BE2C (cell line): ENCODE measurements at regions not wholly inside any gene's neighbourhood (a gene's known extent, or its start where the extent isn't known, plus 50 kb on each side); places are given as distances from the start of the nearest gene placed in this dataset.

Source experiments
- DNase-seq: peaks from one replicate; pipeline ENCODE4 v3.0.0-alpha.2; 2020
- H3K27me3 ChIP-seq: fragments of 250-450 bp; sonication (Bioruptor Pico); 2 replicates; pipeline ENCODE4 v1.5.1; 2020; ENCODE audit warnings: mild to moderate bottlenecking
- H3K36me3 ChIP-seq: fragments of 250-450 bp; sonication (Bioruptor Pico); 2 replicates; pipeline ENCODE4 v1.5.1; 2020; ENCODE audit warnings: mild to moderate bottlenecking
- H3K4me1 ChIP-seq: fragments of 250-450 bp; sonication (Bioruptor Pico); 2 replicates; pipeline ENCODE4 v1.5.1; 2020
- H3K4me3 ChIP-seq: 2 replicates; pipeline ENCODE4 v1.5.1; 2011; ENCODE audit warnings: low read depth, low read length
- H3K9me3 ChIP-seq: fragments of 250-450 bp; sonication (Bioruptor Pico); 2 replicates; pipeline ENCODE4 v1.5.1; 2020
- CTCF ChIP-seq: IDR thresholded peaks from 2 replicates; pipeline ENCODE4 v1.5.1; 2012; ENCODE audit warnings: mild to moderate bottlenecking, low read depth, low read length

- no peak for TF ChIP-seq CTCF
- Histone ChIP-seq H3K36me3 (no peaks in the 10 kb centered on the region), H3K27me3 (no peaks in the 10 kb centered on the region), H3K4me1 (peaks cover 13% of the 10 kb centered on the region; the same call in 1 of the 2 replicates), H3K9me3 (no peaks in the 10 kb centered on the region), H3K4me3 (no peak overlapping the region)
- no peak for DNase-seq
Observed at GRCh38 chr10:52674474-52674873, 98.1 kb downstream of the MBL2 start.

DNA sequence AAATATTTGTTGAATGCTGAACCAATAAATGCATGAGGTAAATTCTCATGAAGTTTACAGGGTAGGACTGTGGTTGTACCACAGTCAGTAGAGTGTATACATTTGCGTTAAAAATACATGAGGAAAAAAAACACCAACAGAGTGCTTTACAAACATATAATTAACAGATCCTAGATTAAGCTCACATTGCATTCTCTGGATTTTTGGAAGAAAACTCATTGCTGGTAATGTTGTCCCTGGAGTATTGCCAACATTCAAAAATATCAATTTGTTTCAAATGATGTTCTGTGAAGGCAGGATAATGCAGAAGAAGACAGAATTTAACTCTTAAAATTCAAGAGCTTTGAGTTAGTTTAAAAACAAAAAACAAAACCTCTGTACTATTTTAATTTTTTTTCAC lies 95.5 kb downstream of the MBL2 start:
- no peak overlapping the region for H3K4me3 ChIP-seq
- no peak for TF ChIP-seq CTCF
- no peaks in the 10 kb centered on the region for H3K27me3 ChIP-seq
- H3K36me3 ChIP-seq = no peaks in the 10 kb centered on the region
- no peak for DNase-seq
- peaks cover 13% of the 10 kb centered on the region; the same call in 1 of the 2 replicates for H3K4me1 ChIP-seq
- H3K9me3 ChIP-seq = no peaks in the 10 kb centered on the region

GRCh38 chr10:52678611-52679010 lies 94.0 kb downstream of the MBL2 start:
- Histone ChIP-seq H3K27me3 (no peaks in the 10 kb centered on the region), H3K4me3 (peak overlapping the region; percentile 37), H3K36me3 (no peaks in the 10 kb centered on the region), H3K9me3 (no peaks in the 10 kb centered on the region), H3K4me1 (peaks cover 13% of the 10 kb centered on the region; the same call in 1 of the 2 replicates)
- peak; percentile 40 for DNase-seq
- TF ChIP-seq CTCF = no peak

DNA sequence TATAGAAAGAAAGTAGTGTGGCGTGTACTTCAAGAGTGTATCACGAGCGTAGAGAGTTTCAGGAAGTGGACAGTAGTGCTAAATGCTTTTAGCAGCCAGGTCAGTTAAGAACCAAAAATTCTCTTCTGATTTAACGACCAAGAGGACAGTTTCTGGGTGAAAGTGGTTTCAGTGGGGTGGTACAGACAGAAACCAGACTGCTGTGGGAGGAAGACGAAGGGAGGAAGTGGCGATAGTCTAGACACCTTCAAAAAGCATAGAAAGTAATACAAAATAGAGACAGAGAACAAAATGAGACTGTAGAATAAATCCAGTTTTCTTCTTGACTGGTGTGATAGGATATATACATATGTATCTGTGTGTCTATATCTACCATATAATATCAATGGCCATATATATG lies 93.5 kb downstream of the MBL2 start:
- peaks cover 13% of the 10 kb centered on the region; the same call in 1 of the 2 replicates for H3K4me1 ChIP-seq
- H3K27me3 ChIP-seq = no peaks in the 10 kb centered on the region
- no peaks in the 10 kb centered on the region for H3K36me3 ChIP-seq
- TF ChIP-seq CTCF = no peak
- H3K4me3 ChIP-seq = peak overlapping the region; percentile 37
- H3K9me3 ChIP-seq = no peaks in the 10 kb centered on the region
- no peak for DNase-seq

GRCh38 chr10:52682766-52683165 lies 89.8 kb downstream of the MBL2 start:
- Histone ChIP-seq H3K4me3 (no peak overlapping the region), H3K4me1 (peaks cover 12% of the 10 kb centered on the region; the same call in 1 of the 2 replicates), H3K27me3 (no peaks in the 10 kb centered on the region), H3K9me3 (no peaks in the 10 kb centered on the region), H3K36me3 (no peaks in the 10 kb centered on the region)
- TF ChIP-seq CTCF = no peak
- DNase-seq = no peak

- Histone ChIP-seq H3K36me3 (no peaks in the 10 kb centered on the region), H3K4me3 (no peak overlapping the region), H3K4me1 (peaks cover 4% of the 10 kb centered on the region; the same call in 1 of the 2 replicates), H3K27me3 (no peaks in the 10 kb centered on the region), H3K9me3 (no peaks in the 10 kb centered on the region)
- TF ChIP-seq CTCF = no peak
- DNase-seq = no peak
Observed at GRCh38 chr10:52683776-52684175, 88.8 kb downstream of the MBL2 start.
